Ishikawa (cell line): ENCODE measurements at regions not wholly inside any gene's neighbourhood (a gene's known extent, or its start where the extent isn't known, plus 50 kb on each side); places are given as distances from the start of the nearest gene placed in this dataset.

Source experiments
- CREB1 ChIP-seq: IDR thresholded peaks from 2 replicates; pipeline ENCODE4 v1.6.1; 2012; ENCODE audit warnings: low read depth
- RAD21 ChIP-seq: IDR thresholded peaks from 2 replicates; pipeline ENCODE4 v1.6.1; 2012; ENCODE audit warnings: low read depth
- TAF1 ChIP-seq: IDR thresholded peaks from 2 replicates; pipeline ENCODE4 v1.6.1; 2012; ENCODE audit warnings: low read depth, mild to moderate bottlenecking
- TF ChIP-seq, protein P1 (sequence below): IDR thresholded peaks from 2 replicates; pipeline ENCODE4 v1.6.1; 2012; ENCODE audit warnings: low read depth, mild to moderate bottlenecking

DNA sequence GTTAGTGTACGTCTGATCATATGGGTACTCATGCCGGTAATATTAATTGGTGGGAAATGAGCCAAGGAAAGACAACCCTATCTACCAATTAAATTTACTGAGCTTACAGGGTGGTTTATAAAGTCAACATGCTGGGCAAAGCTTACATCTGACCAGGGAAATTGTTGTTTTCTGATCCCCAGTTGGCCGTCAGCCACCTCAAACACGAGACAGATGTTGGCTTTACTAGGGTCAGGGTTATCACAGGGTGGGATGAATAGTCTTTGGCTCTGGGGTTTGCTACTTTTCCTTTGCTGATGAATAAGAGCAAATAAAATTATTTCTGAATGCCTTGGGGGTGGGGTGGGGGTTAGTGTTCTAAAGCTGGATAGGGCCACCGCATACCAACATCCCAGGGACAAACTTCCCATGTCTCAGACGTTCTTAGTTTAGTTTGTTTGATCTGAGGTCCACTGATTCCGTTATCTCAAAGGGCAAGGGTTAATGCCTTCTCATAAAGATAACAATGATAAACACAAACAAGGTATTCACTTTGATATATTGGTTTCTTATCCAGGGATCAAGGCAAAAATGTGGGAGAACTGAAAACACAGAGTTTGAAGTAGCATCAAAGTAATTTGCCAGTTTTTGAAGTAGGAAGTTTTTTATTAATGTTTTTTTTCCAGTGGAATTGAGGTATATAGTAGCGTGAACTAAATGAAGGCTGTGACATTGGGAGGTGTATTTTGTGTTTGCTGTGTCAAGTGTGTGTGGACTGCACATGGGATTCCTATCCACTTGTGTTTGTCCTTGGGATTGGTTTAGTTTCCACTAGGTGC is 109.1 kb upstream of the RPS23 start:
- TF ChIP-seq TAF1 (no peak), RAD21 (no peak), CREB1 (no peak)
- TF ChIP-seq, protein P1, sequence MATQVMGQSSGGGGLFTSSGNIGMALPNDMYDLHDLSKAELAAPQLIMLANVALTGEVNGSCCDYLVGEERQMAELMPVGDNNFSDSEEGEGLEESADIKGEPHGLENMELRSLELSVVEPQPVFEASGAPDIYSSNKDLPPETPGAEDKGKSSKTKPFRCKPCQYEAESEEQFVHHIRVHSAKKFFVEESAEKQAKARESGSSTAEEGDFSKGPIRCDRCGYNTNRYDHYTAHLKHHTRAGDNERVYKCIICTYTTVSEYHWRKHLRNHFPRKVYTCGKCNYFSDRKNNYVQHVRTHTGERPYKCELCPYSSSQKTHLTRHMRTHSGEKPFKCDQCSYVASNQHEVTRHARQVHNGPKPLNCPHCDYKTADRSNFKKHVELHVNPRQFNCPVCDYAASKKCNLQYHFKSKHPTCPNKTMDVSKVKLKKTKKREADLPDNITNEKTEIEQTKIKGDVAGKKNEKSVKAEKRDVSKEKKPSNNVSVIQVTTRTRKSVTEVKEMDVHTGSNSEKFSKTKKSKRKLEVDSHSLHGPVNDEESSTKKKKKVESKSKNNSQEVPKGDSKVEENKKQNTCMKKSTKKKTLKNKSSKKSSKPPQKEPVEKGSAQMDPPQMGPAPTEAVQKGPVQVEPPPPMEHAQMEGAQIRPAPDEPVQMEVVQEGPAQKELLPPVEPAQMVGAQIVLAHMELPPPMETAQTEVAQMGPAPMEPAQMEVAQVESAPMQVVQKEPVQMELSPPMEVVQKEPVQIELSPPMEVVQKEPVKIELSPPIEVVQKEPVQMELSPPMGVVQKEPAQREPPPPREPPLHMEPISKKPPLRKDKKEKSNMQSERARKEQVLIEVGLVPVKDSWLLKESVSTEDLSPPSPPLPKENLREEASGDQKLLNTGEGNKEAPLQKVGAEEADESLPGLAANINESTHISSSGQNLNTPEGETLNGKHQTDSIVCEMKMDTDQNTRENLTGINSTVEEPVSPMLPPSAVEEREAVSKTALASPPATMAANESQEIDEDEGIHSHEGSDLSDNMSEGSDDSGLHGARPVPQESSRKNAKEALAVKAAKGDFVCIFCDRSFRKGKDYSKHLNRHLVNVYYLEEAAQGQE = no peak
